GM21447 (cell line): ENCODE measurements at regions not wholly inside any gene's neighbourhood (a gene's known extent, or its start where the extent isn't known, plus 50 kb on each side); places are given as distances from the start of the nearest gene placed in this dataset.
"Not testable (repeated sequence)": the region's sequence is repeated elsewhere in the genome, so short reads cannot be mapped to it uniquely, and the experiment has no call there.

Experiments
- ATAC-seq: cut with Tn5 transposase; IDR thresholded peaks from one replicate; pipeline ENCODE4 v1.9.1; 2021; ENCODE audit not compliant: unreplicated experiment

DNA sequence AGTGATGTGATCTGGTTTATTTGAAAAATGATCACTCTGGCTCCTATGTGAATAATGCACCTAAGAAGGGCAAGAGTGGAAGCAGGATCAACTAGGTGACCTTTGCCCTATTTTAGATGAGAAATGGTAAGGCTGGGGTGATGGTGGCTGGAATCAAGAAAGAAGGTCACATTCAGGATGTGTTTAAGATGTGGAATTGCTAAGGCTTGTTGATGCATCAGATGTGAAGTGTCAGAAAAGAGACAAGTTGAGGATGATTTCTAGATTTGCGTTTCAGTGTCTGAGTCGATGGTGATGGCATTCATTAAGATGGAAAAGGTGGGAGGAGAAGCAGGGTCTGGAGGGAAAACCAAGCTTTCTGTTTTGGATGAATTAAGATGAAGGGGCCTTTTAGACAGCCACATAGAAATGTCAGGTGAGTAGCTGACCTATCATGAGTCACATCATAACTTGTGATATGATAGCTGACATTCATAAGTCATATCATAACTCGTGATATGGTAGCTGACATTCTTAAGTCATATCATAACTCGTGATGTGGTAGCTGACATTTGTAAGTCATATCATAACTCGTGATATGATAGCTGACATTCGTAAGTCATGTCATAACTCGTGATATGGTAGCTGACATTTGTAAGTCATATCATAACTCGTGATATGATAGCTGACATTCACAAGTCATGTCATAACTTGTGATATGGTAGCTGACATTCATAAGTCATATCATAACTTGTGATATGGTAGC lies 101.2 kb upstream of the SEC11C start:
- no peak for ATAC-seq

DNA sequence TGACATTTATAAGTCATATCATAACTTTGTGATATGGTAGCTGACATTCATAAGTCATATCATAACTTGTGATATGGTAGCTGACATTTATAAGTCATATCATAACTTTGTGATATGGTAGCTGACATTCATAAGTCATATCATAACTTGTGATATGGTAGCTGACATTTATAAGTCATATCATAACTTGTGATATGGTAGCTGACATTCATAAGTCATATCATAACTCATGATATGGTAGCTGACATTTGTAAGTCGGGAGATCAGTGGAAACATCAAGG lies 100.7 kb upstream of the SEC11C start:
- not testable (repeated sequence) for ATAC-seq

- ATAC-seq: no peak
Observed at GRCh38 chr18:59039449-59039848, 100.2 kb upstream of the SEC11C start.

DNA sequence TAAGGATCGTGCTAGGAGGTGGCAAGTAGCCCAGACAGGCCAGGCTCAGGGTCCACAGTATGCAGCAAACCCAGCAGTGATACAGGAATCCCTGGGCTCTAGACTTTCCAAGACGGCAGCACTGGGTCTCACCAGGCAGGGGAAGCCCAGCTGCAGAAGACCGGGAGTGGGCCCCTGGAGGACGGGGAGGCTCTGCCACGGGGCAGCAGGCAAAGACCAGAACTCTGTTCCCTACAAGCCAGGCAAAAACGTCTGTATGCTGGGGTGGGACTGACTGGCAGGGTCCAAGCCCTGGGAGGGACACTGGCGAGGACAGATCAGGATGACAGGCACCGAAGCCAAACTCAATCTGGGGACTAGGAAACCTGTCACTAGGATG lies 98.9 kb upstream of the SEC11C start:
- no peak for ATAC-seq

DNA sequence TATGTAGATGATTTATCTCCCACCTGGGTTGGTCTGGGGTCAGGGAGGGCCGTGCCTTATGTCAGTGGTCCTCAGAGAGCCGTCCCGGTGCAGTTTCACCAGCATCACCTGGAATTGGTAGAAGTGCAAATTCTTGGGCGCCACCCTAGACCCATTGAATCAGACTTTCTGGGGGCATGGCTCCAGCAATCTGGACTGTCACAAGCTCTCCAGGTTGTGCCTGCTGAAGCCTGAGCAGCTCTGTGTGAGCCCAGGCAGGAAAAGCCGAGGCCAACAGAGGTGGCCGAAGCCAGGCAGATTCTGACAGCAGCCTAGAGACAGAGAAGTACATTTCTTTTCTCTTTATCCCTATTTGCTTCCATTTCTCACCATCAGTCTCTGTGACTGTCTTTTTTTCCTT lies 98.4 kb upstream of the SEC11C start:
- no peak for ATAC-seq

GRCh38 chr18:59041819-59042815 lies 97.6 kb upstream of the SEC11C start:
- ATAC-seq: no peak

- ATAC-seq: no peak
Observed at GRCh38 chr18:59044855-59045254, 94.8 kb upstream of the SEC11C start.

DNA sequence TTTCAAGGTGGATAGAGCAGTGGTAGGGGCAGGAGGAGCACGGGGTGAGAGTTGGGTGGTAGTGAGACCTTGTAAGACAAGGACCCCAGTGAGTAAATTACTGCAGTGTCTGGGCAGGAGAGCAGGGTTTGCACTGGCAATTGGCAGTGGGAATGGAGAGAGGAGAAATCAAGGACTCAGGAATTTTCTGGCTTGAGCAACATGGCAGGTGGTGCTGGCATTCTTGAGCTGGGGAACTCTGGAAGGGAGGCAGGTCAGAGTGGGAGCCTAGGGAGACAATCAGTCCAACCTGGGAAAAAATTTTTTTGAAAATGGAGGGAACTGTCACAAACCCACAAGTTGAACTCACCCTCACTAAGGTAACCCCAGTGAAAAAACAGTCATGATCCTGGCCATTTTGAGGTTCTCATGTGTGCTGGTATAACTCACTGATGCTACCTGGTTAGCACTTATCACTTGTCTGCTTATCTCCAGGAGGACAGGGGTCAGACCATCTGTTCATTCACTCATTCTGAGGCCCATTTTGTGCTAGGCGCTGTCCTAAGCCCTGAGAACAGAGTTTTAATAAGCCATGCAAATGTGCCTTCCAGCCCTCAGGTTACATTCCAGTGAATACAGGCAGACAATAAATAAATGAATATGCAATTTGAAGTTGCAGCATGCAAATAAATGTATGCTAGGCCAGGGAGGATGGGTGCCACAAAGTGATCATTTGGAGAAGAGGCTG lies 92.2 kb upstream of the SEC11C start:
- ATAC-seq: no peak

- ATAC-seq: no peak
Observed at GRCh38 chr18:59048048-59048363, 91.7 kb upstream of the SEC11C start.

DNA sequence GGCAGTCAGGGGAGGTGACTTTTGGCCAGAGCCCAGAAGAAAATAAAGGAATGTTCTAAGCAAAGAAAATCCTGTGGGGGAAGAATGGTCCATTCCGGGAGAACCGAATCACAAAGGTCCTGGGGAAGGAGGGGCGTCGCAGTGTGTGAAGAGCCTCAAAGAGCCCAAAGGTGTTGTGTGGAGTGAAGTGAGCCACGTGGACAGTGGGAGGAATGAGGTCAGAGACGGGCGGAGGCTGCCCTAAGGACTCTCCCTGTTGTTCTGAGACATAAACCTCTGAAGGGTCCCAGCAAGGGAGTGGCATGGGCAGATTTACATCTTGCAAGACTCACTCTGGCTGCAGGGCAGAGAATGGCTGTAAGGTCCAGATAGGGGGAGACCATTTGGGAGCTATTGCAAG lies 91.3 kb upstream of the SEC11C start:
- no peak for ATAC-seq

GRCh38 chr18:59049721-59050660 lies 89.7 kb upstream of the SEC11C start:
- no peak for ATAC-seq

- ATAC-seq: no peak
Observed at GRCh38 chr18:59050661-59051057, 89.0 kb upstream of the SEC11C start.

DNA sequence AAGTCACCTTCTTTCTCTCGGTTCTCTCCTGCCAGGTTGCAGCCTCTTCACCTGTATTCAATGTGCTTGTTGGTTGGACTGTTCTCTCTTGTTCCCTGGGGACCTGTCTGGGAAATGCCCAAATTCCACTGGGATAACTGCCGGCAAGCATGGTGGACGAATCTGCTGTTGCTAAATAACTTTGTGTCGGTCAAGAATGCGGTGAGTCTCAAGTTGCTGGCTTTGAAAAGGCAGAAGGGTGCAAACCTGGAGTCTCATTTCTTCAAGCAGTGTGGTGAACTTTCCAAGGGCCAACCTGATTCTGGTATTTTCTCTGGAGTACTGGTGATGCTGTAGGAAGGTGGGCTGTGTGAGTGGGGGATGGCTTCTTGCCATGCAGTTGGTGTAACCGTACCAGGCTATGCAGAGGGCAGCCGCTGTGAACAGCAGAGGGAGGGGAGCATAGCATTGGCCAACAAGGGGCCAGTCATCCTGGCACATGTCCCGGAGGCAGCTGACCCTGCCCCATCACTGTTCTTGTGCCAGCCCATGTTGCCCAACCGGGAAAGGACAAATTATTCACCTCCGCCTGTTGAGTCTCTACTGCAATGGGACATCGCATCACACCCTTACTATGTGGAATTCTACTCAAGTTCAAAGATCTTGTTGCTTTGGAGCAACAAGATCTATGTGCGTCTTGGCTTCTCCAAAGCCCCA lies 88.1 kb upstream of the SEC11C start:
- no peak for ATAC-seq

- ATAC-seq: no peak
Observed at GRCh38 chr18:59052965-59053820, 86.5 kb upstream of the SEC11C start.

DNA sequence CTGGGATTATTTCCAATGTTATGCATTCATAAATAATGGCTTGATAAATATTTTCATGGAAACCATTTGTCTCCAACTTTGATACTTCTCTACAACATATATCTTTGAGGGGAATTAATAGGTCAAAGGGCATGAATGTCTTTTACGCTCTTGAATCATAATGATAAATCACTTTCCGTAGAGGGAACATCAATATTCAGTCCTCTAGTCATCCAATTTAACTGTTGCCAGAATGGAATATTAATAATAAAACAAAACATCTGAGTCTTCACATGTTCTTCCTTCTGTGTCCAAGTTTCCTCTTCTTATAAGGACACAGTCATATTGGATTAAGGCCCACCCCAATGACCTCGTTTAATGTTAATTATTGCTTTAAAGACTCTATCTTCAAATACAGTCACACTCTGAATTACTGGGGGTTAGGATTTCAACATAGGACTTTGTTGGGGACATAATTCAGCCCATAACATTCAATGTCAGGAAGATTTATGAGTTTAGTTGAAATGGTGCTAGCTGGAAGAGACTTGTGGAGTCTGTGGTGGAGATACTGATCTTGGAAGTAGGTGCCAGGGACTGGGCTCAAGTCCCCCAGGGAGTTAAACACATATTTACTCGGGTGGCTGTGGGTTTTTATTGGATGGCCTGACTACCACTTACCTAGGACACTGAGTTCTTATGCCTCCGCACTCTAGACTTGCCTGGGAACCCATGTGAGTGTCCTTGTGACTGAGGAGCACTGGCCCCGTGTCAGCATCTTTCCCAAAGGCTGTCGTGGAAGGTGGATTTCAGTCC lies 85.0 kb upstream of the SEC11C start:
- ATAC-seq: no peak

DNA sequence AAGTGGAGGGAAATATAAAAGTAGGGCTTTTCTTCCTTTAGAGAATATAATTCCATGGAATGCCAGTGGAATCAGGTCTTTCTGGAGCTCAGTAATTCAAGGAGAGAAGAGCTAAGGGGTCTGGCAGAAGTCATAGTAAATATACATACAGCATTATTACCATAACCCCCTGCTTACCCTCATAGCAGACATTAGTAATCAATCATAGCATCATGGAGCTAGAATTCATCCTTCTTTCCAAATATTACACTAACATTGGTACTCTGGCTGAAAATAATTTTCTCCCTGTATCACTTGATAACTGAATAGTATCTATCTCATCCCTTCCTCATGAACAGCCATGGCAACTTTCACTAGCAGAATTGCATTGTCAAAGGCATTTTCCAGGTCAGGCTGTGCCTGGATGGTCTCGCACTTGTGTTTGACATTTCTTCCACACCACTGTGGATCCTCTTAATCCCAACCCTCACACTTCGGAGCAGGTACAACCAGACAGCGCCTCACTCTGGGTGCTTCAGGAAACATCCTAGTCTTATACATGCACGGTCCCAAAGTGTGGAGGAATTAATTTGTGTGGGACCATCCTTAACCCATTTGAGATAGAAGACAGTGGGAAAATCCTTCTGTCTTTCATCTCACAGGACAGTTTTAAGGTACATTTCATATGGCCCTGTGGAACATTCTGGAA lies 84.2 kb upstream of the SEC11C start:
- no peak for ATAC-seq

GRCh38 chr18:59056706-59057492 lies 82.8 kb upstream of the SEC11C start:
- ATAC-seq: no peak
